ENCODE measurements at regions not wholly inside any gene's neighbourhood (a gene's known extent, or its start where the extent isn't known, plus 50 kb on each side); places are given as distances from the start of the nearest gene placed in this dataset.
A peak's percentile ranks its signal among the peaks of the same experiment; 100 is the strongest.

- Histone ChIP-seq H3K4me3 (ENCODE audit: insufficient read depth in 1 of 2, low read depth in 1 of 2, low read length in 2 of 2) (no peak overlapping the region), H2AK5ac (ENCODE audit: low read length, severe bottlenecking) (no peak overlapping the region), H3K18ac (ENCODE audit: low read depth in 1 of 2, low read length in 2 of 2) (no peak overlapping the region), H4K8ac (ENCODE audit: low read length) (no peak overlapping the region), H3K4me2 (ENCODE audit: low read length, poor library complexity, severe bottlenecking) (no peak overlapping the region), H2BK120ac (ENCODE audit: low read depth, low read length) (no peak overlapping the region), H3K27me3 (ENCODE audit: control insufficient read depth in 1 of 2, insufficient read depth in 1 of 2, low read length in 2 of 2) (no peaks in the 10 kb centered on the region), H3K4ac (ENCODE audit: low read depth in 1 of 2, low read length in 2 of 2) (no peak overlapping the region), H2BK5ac (ENCODE audit: low read depth, low read length, poor library complexity, severe bottlenecking) (no peak overlapping the region), H3K14ac (ENCODE audit: low read length in 2 of 2) (no peak overlapping the region), H3K27ac (ENCODE audit: low read length, poor library complexity, severe bottlenecking) (no peak overlapping the region), H2AFZ (ENCODE audit: low read depth, low read length) (no peak overlapping the region), H4K91ac (ENCODE audit: low read length) (no peak overlapping the region), H3K9ac (ENCODE audit: low read length) (no peak overlapping the region), H3K9me3 (ENCODE audit: control insufficient read depth, low read length) (no peaks in the 10 kb centered on the region), H2BK15ac (ENCODE audit: low read depth, poor library complexity, severe bottlenecking) (no peak overlapping the region), H3K4me1 (ENCODE audit: control insufficient read depth, insufficient read depth, low read depth, low read length) (peaks cover 1% of the 10 kb centered on the region), H3K36me3 (ENCODE audit: control insufficient read depth in 1 of 2, insufficient read depth in 2 of 2, low read depth in 1 of 2, low read length in 2 of 2) (no peaks in the 10 kb centered on the region), H3K23ac (ENCODE audit: low read length in 2 of 2) (no peak overlapping the region), H2BK12ac (ENCODE audit: low read length in 2 of 2) (no peak overlapping the region), H3K79me1 (replicated peaks; ENCODE audit: low read length, poor library complexity, severe bottlenecking) (peaks cover 24% of the 10 kb centered on the region)
- 83% methylated on average over 1 of the region's 3 CpGs for WGBS
- no peak for DNase-seq
Measured at GRCh38 chr9:94033383-94033782, 50.9 kb upstream of the PTPDC1 start.

GRCh38 chr9:94031946-94032345 is 52.3 kb upstream of the PTPDC1 start:
- H2AFZ ChIP-seq (ENCODE audit: low read depth, low read length) = no peak overlapping the region
- H3K36me3 ChIP-seq (ENCODE audit: control insufficient read depth in 1 of 2, insufficient read depth in 2 of 2, low read depth in 1 of 2, low read length in 2 of 2) = no peaks in the 10 kb centered on the region
- H4K91ac ChIP-seq (ENCODE audit: low read length) = no peak overlapping the region
- H3K4me1 ChIP-seq (ENCODE audit: control insufficient read depth, insufficient read depth, low read depth, low read length) = peaks cover 1% of the 10 kb centered on the region
- H3K79me1 ChIP-seq (replicated peaks; ENCODE audit: low read length, poor library complexity, severe bottlenecking) = peaks cover 19% of the 10 kb centered on the region
- no peak overlapping the region for H3K27ac ChIP-seq (ENCODE audit: low read length, poor library complexity, severe bottlenecking)
- no peak for DNase-seq
- no peak overlapping the region for H4K8ac ChIP-seq (ENCODE audit: low read length)
- H3K9ac ChIP-seq (ENCODE audit: low read length) = peak overlapping the region; percentile 93
- no peak overlapping the region for H3K23ac ChIP-seq (ENCODE audit: low read length in 2 of 2)
- no peak overlapping the region for H3K4ac ChIP-seq (ENCODE audit: low read depth in 1 of 2, low read length in 2 of 2)
- H3K4me2 ChIP-seq (ENCODE audit: low read length, poor library complexity, severe bottlenecking) = no peak overlapping the region
- H2BK15ac ChIP-seq (ENCODE audit: low read depth, poor library complexity, severe bottlenecking) = no peak overlapping the region
- H3K27me3 ChIP-seq (ENCODE audit: control insufficient read depth in 1 of 2, insufficient read depth in 1 of 2, low read length in 2 of 2) = no peaks in the 10 kb centered on the region
- peak overlapping the region in 1 of 2 experiments; percentile 93 for H3K4me3 ChIP-seq (ENCODE audit: insufficient read depth in 1 of 2, low read depth in 1 of 2, low read length in 2 of 2)
- H3K14ac ChIP-seq (ENCODE audit: low read length in 2 of 2) = no peak overlapping the region
- no peak overlapping the region for H2BK5ac ChIP-seq (ENCODE audit: low read depth, low read length, poor library complexity, severe bottlenecking)
- no peak overlapping the region for H2AK5ac ChIP-seq (ENCODE audit: low read length, severe bottlenecking)
- no peaks in the 10 kb centered on the region for H3K9me3 ChIP-seq (ENCODE audit: control insufficient read depth, low read length)
- H2BK120ac ChIP-seq (ENCODE audit: low read depth, low read length) = no peak overlapping the region
- H2BK12ac ChIP-seq (ENCODE audit: low read length in 2 of 2) = no peak overlapping the region
- 100% methylated on average over 1 of the region's 3 CpGs for WGBS
- no peak overlapping the region for H3K18ac ChIP-seq (ENCODE audit: low read depth in 1 of 2, low read length in 2 of 2)

- Histone ChIP-seq H3K14ac (ENCODE audit: low read length in 2 of 2) (no peak overlapping the region), H3K4ac (ENCODE audit: low read depth in 1 of 2, low read length in 2 of 2) (peak overlapping the region in 1 of 2 experiments; percentile 46), H3K4me3 (ENCODE audit: insufficient read depth in 1 of 2, low read depth in 1 of 2, low read length in 2 of 2) (peak overlapping the region; percentile 93), H2AK5ac (ENCODE audit: low read length, severe bottlenecking) (no peak overlapping the region), H2BK5ac (ENCODE audit: low read depth, low read length, poor library complexity, severe bottlenecking) (no peak overlapping the region), H2BK120ac (ENCODE audit: low read depth, low read length) (no peak overlapping the region), H3K23ac (ENCODE audit: low read length in 2 of 2) (no peak overlapping the region), H2BK12ac (ENCODE audit: low read length in 2 of 2) (peak overlapping the region in 1 of 2 experiments; percentile 42), H3K9me3 (ENCODE audit: control insufficient read depth, low read length) (no peaks in the 10 kb centered on the region), H3K27ac (ENCODE audit: low read length, poor library complexity, severe bottlenecking) (no peak overlapping the region), H2AFZ (ENCODE audit: low read depth, low read length) (peak overlapping the region; percentile 75), H3K27me3 (ENCODE audit: control insufficient read depth in 1 of 2, insufficient read depth in 1 of 2, low read length in 2 of 2) (no peaks in the 10 kb centered on the region), H3K9ac (ENCODE audit: low read length) (peak overlapping the region; percentile 93), H3K4me1 (ENCODE audit: control insufficient read depth, insufficient read depth, low read depth, low read length) (peaks cover 1% of the 10 kb centered on the region), H3K18ac (ENCODE audit: low read depth in 1 of 2, low read length in 2 of 2) (peak overlapping the region; percentile 93 to 99), H2BK15ac (ENCODE audit: low read depth, poor library complexity, severe bottlenecking) (no peak overlapping the region), H4K8ac (ENCODE audit: low read length) (peak overlapping the region; percentile 98), H3K4me2 (ENCODE audit: low read length, poor library complexity, severe bottlenecking) (peak overlapping the region; percentile 94), H3K36me3 (ENCODE audit: control insufficient read depth in 1 of 2, insufficient read depth in 2 of 2, low read depth in 1 of 2, low read length in 2 of 2) (no peaks in the 10 kb centered on the region), H3K79me1 (replicated peaks; ENCODE audit: low read length, poor library complexity, severe bottlenecking) (peaks cover 19% of the 10 kb centered on the region), H4K91ac (ENCODE audit: low read length) (no peak overlapping the region)
- DNase-seq = no peak
- 91% methylated on average over 8 of the region's 8 CpGs for WGBS
Measured at GRCh38 chr9:94031380-94031779, 52.9 kb upstream of the PTPDC1 start.

GRCh38 chr9:94030318-94031179 is 53.7 kb upstream of the PTPDC1 start:
- Histone ChIP-seq H3K23ac (ENCODE audit: low read length in 2 of 2) (peak overlapping the region in 1 of 2 experiments; percentile 23), H3K9me3 (ENCODE audit: control insufficient read depth, low read length) (no peaks in the 10 kb centered on the region), H2BK5ac (ENCODE audit: low read depth, low read length, poor library complexity, severe bottlenecking) (no peak overlapping the region), H3K27me3 (ENCODE audit: control insufficient read depth in 1 of 2, insufficient read depth in 1 of 2, low read length in 2 of 2) (no peaks in the 10 kb centered on the region), H3K79me1 (replicated peaks; ENCODE audit: low read length, poor library complexity, severe bottlenecking) (peaks cover 19% of the 10 kb centered on the region), H3K9ac (ENCODE audit: low read length) (peak overlapping the region; percentile 93), H3K4me2 (ENCODE audit: low read length, poor library complexity, severe bottlenecking) (peak overlapping the region; percentile 94), H2AK5ac (ENCODE audit: low read length, severe bottlenecking) (no peak overlapping the region), H2AFZ (ENCODE audit: low read depth, low read length) (peak overlapping the region; percentile 91), H4K91ac (ENCODE audit: low read length) (peak overlapping the region; percentile 98), H2BK120ac (ENCODE audit: low read depth, low read length) (peak overlapping the region; percentile 71), H2BK12ac (ENCODE audit: low read length in 2 of 2) (peak overlapping the region; percentile 29 to 42), H3K14ac (ENCODE audit: low read length in 2 of 2) (peak overlapping the region; percentile 48 to 89), H3K4me3 (ENCODE audit: insufficient read depth in 1 of 2, low read depth in 1 of 2, low read length in 2 of 2) (peak overlapping the region; percentile 93), H3K4ac (ENCODE audit: low read depth in 1 of 2, low read length in 2 of 2) (peak overlapping the region; percentile 35 to 97), H3K18ac (ENCODE audit: low read depth in 1 of 2, low read length in 2 of 2) (peak overlapping the region; percentile 93 to 99), H2BK15ac (ENCODE audit: low read depth, poor library complexity, severe bottlenecking) (peak overlapping the region; percentile 98), H3K27ac (ENCODE audit: low read length, poor library complexity, severe bottlenecking) (no peak overlapping the region), H3K4me1 (ENCODE audit: control insufficient read depth, insufficient read depth, low read depth, low read length) (peaks cover 1% of the 10 kb centered on the region), H3K36me3 (ENCODE audit: control insufficient read depth in 1 of 2, insufficient read depth in 2 of 2, low read depth in 1 of 2, low read length in 2 of 2) (no peaks in the 10 kb centered on the region), H4K8ac (ENCODE audit: low read length) (peak overlapping the region; percentile 98)
- WGBS = under 1% methylated on average over 97 of the region's 97 CpGs
- peak; percentile 89 for DNase-seq

Measured in mesenchymal stem cell (in vitro differentiated cells and primary cell).